Activated naive CD4-positive, alpha-beta T cell treated with anti-CD3 and anti-CD28 coated beads for 36 hours (primary cell): ENCODE measurements at regions not wholly inside any gene's neighbourhood (a gene's known extent, or its start where the extent isn't known, plus 50 kb on each side); places are given as distances from the start of the nearest gene placed in this dataset.

Experiments
- CTCF ChIA-PET: fragments of 350-600 bp; sonication (Branson Sonifier 250); formaldehyde crosslinking; loops from one replicate; lab custom pipeline; 2021; ENCODE audit warnings: antibody characterized with exemption; lab: Charles Lee
- DNase-seq: peaks from one replicate; pipeline ENCODE4 v3.0.0-alpha.2; 2020
- H3K27ac Mint-ChIP-seq: one replicate; pipeline ENCODE4 v1.8.0; 2021; ENCODE audit warnings: mild to moderate bottlenecking, mixed read lengths
- H3K27me3 Mint-ChIP-seq: one replicate; pipeline ENCODE4 v1.8.0; 2021; ENCODE audit warnings: low read depth, mixed read lengths
- H3K36me3 Mint-ChIP-seq: one replicate; pipeline ENCODE4 v1.8.0; 2021; ENCODE audit warnings: low read depth, mixed read lengths
- H3K4me1 Mint-ChIP-seq: one replicate; pipeline ENCODE4 v1.8.0; 2021; ENCODE audit warnings: low read depth, mixed read lengths
- H3K4me3 Mint-ChIP-seq: one replicate; pipeline ENCODE4 v1.8.0; 2021; ENCODE audit warnings: mild to moderate bottlenecking, moderate library complexity, mixed read lengths
- H3K9me3 Mint-ChIP-seq: one replicate; pipeline ENCODE4 v1.8.0; 2021; ENCODE audit warnings: mixed read lengths
- intact Hi-C: fragments of 100-400 bp; cut with micrococcal nuclease; formaldehyde crosslinking; loops from one replicate; pipeline ENCODE4 v1.15.1; 2023

- H3K36me3 Mint-ChIP-seq: no peaks in the 10 kb centered on the region
- DNase-seq: no peak
- no peaks in the 10 kb centered on the region for H3K4me1 Mint-ChIP-seq
- H3K4me3 Mint-ChIP-seq: no peak overlapping the region
- no peak overlapping the region for H3K27ac Mint-ChIP-seq
- CTCF ChIA-PET: no interaction called here
- H3K9me3 Mint-ChIP-seq: no peaks in the 10 kb centered on the region
- peaks cover 2% of the 10 kb centered on the region for H3K27me3 Mint-ChIP-seq
- intact Hi-C loops: no loop called here
Measured at GRCh38 chr11:92779746-92780145, 189.7 kb upstream of the MTNR1B start.

- no peaks in the 10 kb centered on the region for H3K36me3 Mint-ChIP-seq
- CTCF ChIA-PET: no interaction called here
- H3K9me3 Mint-ChIP-seq: no peaks in the 10 kb centered on the region
- peaks cover 2% of the 10 kb centered on the region for H3K27me3 Mint-ChIP-seq
- no peaks in the 10 kb centered on the region for H3K4me1 Mint-ChIP-seq
- intact Hi-C loops: no loop called here
- DNase-seq: no peak
- no peak overlapping the region for H3K27ac Mint-ChIP-seq
- no peak overlapping the region for H3K4me3 Mint-ChIP-seq
Measured at GRCh38 chr11:92781151-92781550, 188.3 kb upstream of the MTNR1B start.

GRCh38 chr11:92782806-92783205 is 186.6 kb upstream of the MTNR1B start:
- H3K36me3 Mint-ChIP-seq: no peaks in the 10 kb centered on the region
- H3K4me3 Mint-ChIP-seq: no peak overlapping the region
- H3K27me3 Mint-ChIP-seq: peaks cover 2% of the 10 kb centered on the region
- DNase-seq: no peak
- no peaks in the 10 kb centered on the region for H3K9me3 Mint-ChIP-seq
- intact Hi-C loops: no loop called here
- H3K4me1 Mint-ChIP-seq: no peaks in the 10 kb centered on the region
- CTCF ChIA-PET: no interaction called here
- H3K27ac Mint-ChIP-seq: no peak overlapping the region

GRCh38 chr11:92784331-92784730 is 185.1 kb upstream of the MTNR1B start:
- CTCF ChIA-PET: interaction anchor here (0.5 kb wide), 1 partner anchor 419 kb away, joined by 7 read pairs; no protein-coding TSS in a partner anchor
- intact Hi-C loops: no loop called here
- no peak for DNase-seq

GRCh38 chr11:92787638-92788037 is 181.8 kb upstream of the MTNR1B start:
- no peak overlapping the region for H3K27ac Mint-ChIP-seq
- H3K9me3 Mint-ChIP-seq: no peaks in the 10 kb centered on the region
- no peaks in the 10 kb centered on the region for H3K36me3 Mint-ChIP-seq
- no peaks in the 10 kb centered on the region for H3K27me3 Mint-ChIP-seq
- CTCF ChIA-PET: no interaction called here
- no peak for DNase-seq
- intact Hi-C loops: no loop called here
- H3K4me1 Mint-ChIP-seq: no peaks in the 10 kb centered on the region
- H3K4me3 Mint-ChIP-seq: no peak overlapping the region

More at GRCh38 chr11:92784331-92784730, 185.1 kb upstream of the MTNR1B start:
- Mint-ChIP-seq H3K4me1 (no peaks in the 10 kb centered on the region), H3K27ac (no peak overlapping the region), H3K4me3 (no peak overlapping the region), H3K36me3 (no peaks in the 10 kb centered on the region), H3K9me3 (no peaks in the 10 kb centered on the region), H3K27me3 (peaks cover 2% of the 10 kb centered on the region)

- Mint-ChIP-seq H3K27me3 (no peaks in the 10 kb centered on the region), H3K27ac (no peak overlapping the region), H3K4me1 (no peaks in the 10 kb centered on the region), H3K9me3 (no peaks in the 10 kb centered on the region), H3K4me3 (no peak overlapping the region), H3K36me3 (no peaks in the 10 kb centered on the region)
- no peak for DNase-seq
- intact Hi-C loops: no loop called here
- CTCF ChIA-PET: no interaction called here
Measured at GRCh38 chr11:92789761-92790160, 179.7 kb upstream of the MTNR1B start.

- Mint-ChIP-seq H3K4me3 (no peak overlapping the region), H3K27me3 (peaks cover 2% of the 10 kb centered on the region), H3K36me3 (no peaks in the 10 kb centered on the region), H3K27ac (no peak overlapping the region), H3K4me1 (no peaks in the 10 kb centered on the region), H3K9me3 (no peaks in the 10 kb centered on the region)
- CTCF ChIA-PET: no interaction called here
- no peak for DNase-seq
- intact Hi-C loops: no loop called here
Measured at GRCh38 chr11:92790366-92790765, 179.1 kb upstream of the MTNR1B start.

GRCh38 chr11:92790926-92791616 is 178.4 kb upstream of the MTNR1B start:
- DNase-seq: no peak
- CTCF ChIA-PET: no interaction called here
- no peaks in the 10 kb centered on the region for H3K36me3 Mint-ChIP-seq
- no peak overlapping the region for H3K4me3 Mint-ChIP-seq
- peaks cover 2% of the 10 kb centered on the region for H3K27me3 Mint-ChIP-seq
- H3K27ac Mint-ChIP-seq: no peak overlapping the region
- H3K4me1 Mint-ChIP-seq: no peaks in the 10 kb centered on the region
- intact Hi-C loops: no loop called here
- H3K9me3 Mint-ChIP-seq: no peaks in the 10 kb centered on the region

GRCh38 chr11:92791886-92792285 is 177.6 kb upstream of the MTNR1B start:
- Mint-ChIP-seq H3K27me3 (peaks cover 2% of the 10 kb centered on the region), H3K4me3 (no peak overlapping the region), H3K9me3 (no peaks in the 10 kb centered on the region), H3K4me1 (no peaks in the 10 kb centered on the region), H3K27ac (no peak overlapping the region), H3K36me3 (no peaks in the 10 kb centered on the region)
- CTCF ChIA-PET: no interaction called here
- no peak for DNase-seq
- intact Hi-C loops: no loop called here

- CTCF ChIA-PET: interaction anchor here (0.6 kb wide), 1 partner anchor 246 kb away, joined by 3 read pairs; no protein-coding TSS in a partner anchor
- H3K36me3 Mint-ChIP-seq: no peaks in the 10 kb centered on the region
Measured at GRCh38 chr11:92793189-92793588, 176.3 kb upstream of the MTNR1B start.

GRCh38 chr11:92794783-92795182 is 174.7 kb upstream of the MTNR1B start:
- peaks cover 2% of the 10 kb centered on the region for H3K27me3 Mint-ChIP-seq
- no peak overlapping the region for H3K4me3 Mint-ChIP-seq
- H3K36me3 Mint-ChIP-seq: no peaks in the 10 kb centered on the region
- H3K4me1 Mint-ChIP-seq: no peaks in the 10 kb centered on the region
- CTCF ChIA-PET: no interaction called here
- no peak overlapping the region for H3K27ac Mint-ChIP-seq
- no peaks in the 10 kb centered on the region for H3K9me3 Mint-ChIP-seq
- DNase-seq: no peak
- intact Hi-C loops: no loop called here

More at GRCh38 chr11:92793189-92793588, 176.3 kb upstream of the MTNR1B start:
- Mint-ChIP-seq H3K9me3 (no peaks in the 10 kb centered on the region), H3K4me1 (no peaks in the 10 kb centered on the region), H3K27ac (no peak overlapping the region), H3K27me3 (peaks cover 2% of the 10 kb centered on the region), H3K4me3 (no peak overlapping the region)
- DNase-seq: no peak
- intact Hi-C loops: no loop called here

- Mint-ChIP-seq H3K9me3 (no peaks in the 10 kb centered on the region), H3K4me1 (no peaks in the 10 kb centered on the region), H3K4me3 (no peak overlapping the region), H3K27ac (no peak overlapping the region), H3K36me3 (no peaks in the 10 kb centered on the region), H3K27me3 (peaks cover 2% of the 10 kb centered on the region)
- CTCF ChIA-PET: interaction anchor here (0.7 kb wide), 1 partner anchor 450 kb away, joined by 3 read pairs; no protein-coding TSS in a partner anchor
- no peak for DNase-seq
- intact Hi-C loops: no loop called here
Measured at GRCh38 chr11:92796744-92797143, 172.7 kb upstream of the MTNR1B start.

GRCh38 chr11:92797874-92798273 is 171.6 kb upstream of the MTNR1B start:
- Mint-ChIP-seq H3K27me3 (peaks cover 2% of the 10 kb centered on the region), H3K27ac (no peak overlapping the region), H3K4me3 (no peak overlapping the region), H3K9me3 (no peaks in the 10 kb centered on the region), H3K36me3 (no peaks in the 10 kb centered on the region), H3K4me1 (no peaks in the 10 kb centered on the region)
- CTCF ChIA-PET: no interaction called here
- no peak for DNase-seq
- intact Hi-C loops: no loop called here
